Activated naive CD4-positive, alpha-beta T cell treated with anti-CD3 and anti-CD28 coated beads, Interleukin-2, amount 50 U/mL, for 72 hours (primary cell): ENCODE measurements at regions not wholly inside any gene's neighbourhood (a gene's known extent, or its start where the extent isn't known, plus 50 kb on each side); places are given as distances from the start of the nearest gene placed in this dataset.

Source experiments
- ATAC-seq, 2 donors: fragments of 150-1000 bp; cut with Tn5 transposase; 2 replicates each; pipeline ENCODE4 v1.10.0; 2021; ENCODE audit warnings: mild to moderate bottlenecking in 2 of 2, moderate library complexity in 2 of 2
- DNase-seq, 2 donors: peaks; one replicate each; pipeline ENCODE4 v3.0.0; 2021 to 2022; ENCODE audit warnings: low spot score in 2 of 2
- H3K27ac Mint-ChIP-seq, 2 donors: one replicate each; pipeline ENCODE4 v1.8.0; 2022; ENCODE audit warnings: mild to moderate bottlenecking in 2 of 2, mixed read lengths in 2 of 2
- H3K36me3 Mint-ChIP-seq, 2 donors: one replicate each; pipeline ENCODE4 v1.8.0; 2022; ENCODE audit warnings: mixed read lengths in 2 of 2
- H3K9me3 Mint-ChIP-seq, 2 donors: one replicate each; pipeline ENCODE4 v1.8.0; 2022; ENCODE audit warnings: mixed read lengths in 2 of 2

DNA sequence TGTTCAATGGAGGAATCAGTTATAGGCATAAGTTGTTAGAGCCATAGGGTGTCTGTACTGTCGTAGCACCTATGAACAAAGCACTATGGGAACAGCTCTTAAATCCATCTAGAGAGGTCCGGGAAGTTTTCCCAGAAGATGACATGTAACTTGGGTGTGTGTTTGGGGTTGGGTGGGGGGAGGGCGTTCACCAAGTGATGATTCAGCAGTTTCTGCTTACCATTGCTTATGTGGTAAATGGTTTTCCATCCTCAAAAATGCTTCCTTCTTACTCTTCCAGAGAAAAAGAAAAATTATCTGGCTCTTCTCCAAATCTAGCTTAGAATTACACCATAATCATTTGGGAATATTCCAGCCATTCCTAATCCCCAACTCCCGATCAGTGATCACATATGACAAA lies 361.1 kb upstream of the ZNF521 start:
- Mint-ChIP-seq H3K9me3 (peaks cover 9% of the 10 kb centered on the region in 2 donors), H3K36me3 (peaks cover 0 to 6% of the 10 kb centered on the region in 2 donors), H3K27ac (no peak overlapping the region)
- no peak for DNase-seq
- no peak for ATAC-seq

DNA sequence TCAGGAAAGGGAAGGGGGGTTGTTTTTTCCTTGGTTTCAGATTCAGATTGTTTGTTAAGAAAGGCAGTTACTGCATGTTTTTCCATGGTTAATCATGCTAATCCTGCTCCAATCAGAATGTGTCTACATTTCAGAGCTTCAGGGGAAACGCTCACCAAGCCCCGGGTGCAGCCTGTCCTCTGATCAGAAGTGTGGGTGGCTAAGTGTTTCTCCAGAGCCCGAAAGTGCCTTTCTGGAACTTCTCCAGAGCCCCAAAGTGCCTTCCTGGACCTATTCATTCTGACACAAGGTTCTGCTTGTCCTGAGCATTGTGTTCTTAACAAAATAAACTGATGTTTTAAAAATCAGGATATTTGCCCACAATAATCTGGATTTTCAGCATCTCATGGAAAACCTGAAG lies 359.0 kb upstream of the ZNF521 start:
- H3K9me3 Mint-ChIP-seq = peaks cover 9% of the 10 kb centered on the region in 2 donors
- peaks cover 0 to 5% of the 10 kb centered on the region in 2 donors for H3K36me3 Mint-ChIP-seq
- no peak for DNase-seq
- no peak for ATAC-seq
- H3K27ac Mint-ChIP-seq = no peak overlapping the region

DNA sequence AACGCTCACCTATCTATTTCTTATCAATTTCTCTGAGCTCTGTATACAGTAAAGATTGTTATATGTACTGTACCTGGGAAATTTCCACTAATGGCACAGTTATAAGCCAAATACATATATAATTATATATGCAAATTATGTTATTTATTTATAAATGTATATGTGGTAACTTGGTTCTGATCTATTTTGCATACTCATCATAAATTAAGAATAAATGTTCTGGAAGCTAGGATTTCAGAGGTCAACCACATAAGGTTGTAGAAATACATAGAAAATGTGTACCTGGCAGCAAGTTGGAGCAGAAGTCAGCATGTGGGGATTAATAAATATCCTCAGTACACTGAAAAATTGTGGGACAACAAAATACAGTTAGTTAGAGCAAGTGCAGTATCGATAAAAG lies 353.7 kb upstream of the ZNF521 start:
- peaks cover 0 to 4% of the 10 kb centered on the region in 2 donors for H3K9me3 Mint-ChIP-seq
- no peaks in the 10 kb centered on the region for H3K36me3 Mint-ChIP-seq
- DNase-seq (no peak), ATAC-seq (no peak)
- no peak overlapping the region for H3K27ac Mint-ChIP-seq

DNA sequence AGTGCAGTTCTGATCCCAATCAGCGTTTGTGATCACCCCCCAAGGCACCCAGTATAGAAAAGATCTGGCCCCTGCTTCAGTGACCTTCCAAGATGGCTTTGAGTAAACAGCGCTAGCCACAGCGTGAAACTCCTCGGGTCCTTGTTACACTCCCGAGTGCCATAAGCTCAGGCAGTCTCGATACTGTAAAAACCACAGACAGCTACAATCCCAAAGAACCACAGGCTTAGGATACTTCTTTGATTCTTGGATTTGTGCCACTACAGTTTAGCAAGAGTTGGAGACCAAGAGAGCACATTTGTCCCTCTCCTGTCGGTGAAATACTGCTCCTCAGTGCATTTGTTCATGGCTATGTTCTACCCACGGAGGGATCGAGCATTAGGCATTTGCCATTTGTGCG lies 352.5 kb upstream of the ZNF521 start:
- H3K27ac Mint-ChIP-seq = no peak overlapping the region
- ATAC-seq = no peak
- peaks cover 0 to 4% of the 10 kb centered on the region in 2 donors for H3K9me3 Mint-ChIP-seq
- no peak for DNase-seq
- H3K36me3 Mint-ChIP-seq = no peaks in the 10 kb centered on the region

DNA sequence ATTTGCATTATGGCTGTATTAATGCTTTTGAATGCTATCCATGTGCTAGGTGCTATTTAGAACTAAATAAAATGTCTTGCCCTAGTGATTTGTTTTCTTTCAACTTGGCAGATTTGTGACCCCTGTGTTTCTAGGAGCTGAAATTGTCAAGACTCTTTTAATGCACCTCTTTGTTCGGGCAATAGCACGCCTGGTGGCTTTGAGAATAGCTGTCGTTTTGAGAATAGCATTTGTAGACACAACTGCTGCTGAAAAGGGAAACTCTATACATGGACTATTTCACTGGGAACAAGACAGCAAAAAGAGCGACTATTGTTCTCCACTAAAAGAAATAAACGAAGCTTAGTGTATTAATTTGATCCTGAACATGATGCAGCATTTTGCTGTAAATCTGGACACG lies 352.1 kb upstream of the ZNF521 start:
- H3K9me3 Mint-ChIP-seq = peaks cover 0 to 4% of the 10 kb centered on the region in 2 donors

DNA sequence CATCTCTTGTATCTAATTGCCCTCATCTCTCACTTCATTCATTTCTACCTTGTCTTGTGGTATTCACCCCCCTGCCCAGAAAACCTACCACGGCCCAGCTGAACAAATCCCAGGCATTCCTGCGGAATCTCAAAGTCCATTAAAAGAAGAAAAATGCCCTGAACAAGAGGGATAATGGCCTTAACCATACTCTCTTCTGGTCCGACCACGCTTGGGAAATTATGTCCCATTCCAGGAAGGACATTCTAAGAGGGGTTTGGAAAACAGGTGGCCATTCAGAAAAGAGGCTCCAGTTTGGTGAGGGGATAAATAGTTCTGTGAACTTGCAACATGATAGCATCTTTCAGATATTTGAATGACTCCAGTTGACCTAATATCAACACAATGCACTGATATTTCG lies 349.9 kb upstream of the ZNF521 start:
- no peak overlapping the region for H3K27ac Mint-ChIP-seq
- no peak for DNase-seq
- peaks cover 4% of the 10 kb centered on the region in 2 donors for H3K9me3 Mint-ChIP-seq
- no peaks in the 10 kb centered on the region for H3K36me3 Mint-ChIP-seq
- ATAC-seq = no peak

More for the DNA sequence above, 352.1 kb upstream of the ZNF521 start:
- Mint-ChIP-seq H3K27ac (no peak overlapping the region), H3K36me3 (no peaks in the 10 kb centered on the region)
- ATAC-seq (no peak), DNase-seq (no peak)

DNA sequence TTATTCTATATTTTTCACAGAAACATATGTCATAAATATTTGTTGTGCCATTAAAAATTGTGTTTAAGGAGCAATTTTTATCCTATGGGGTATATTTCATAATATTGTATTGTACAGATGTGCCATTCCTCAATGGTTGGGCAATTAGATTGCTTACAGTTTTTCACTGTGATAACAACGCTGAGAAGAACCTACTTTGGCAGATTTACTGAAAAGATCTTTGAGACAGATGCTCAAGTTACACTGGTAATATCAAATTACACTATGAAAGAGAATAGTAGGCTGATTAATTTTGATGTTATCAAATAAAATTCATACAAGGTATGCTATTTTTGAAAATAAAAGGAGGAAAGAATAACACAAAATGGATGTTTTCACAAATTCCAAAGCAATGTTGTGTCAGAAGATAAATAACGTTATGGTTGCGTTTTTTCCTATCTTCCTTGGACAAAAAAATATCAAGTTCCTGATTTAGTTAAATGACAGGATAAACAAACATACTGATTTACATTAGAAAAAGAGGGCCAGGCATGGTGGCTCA lies 335.1 kb upstream of the ZNF521 start:
- Mint-ChIP-seq H3K27ac (no peak overlapping the region), H3K9me3 (peaks cover 6 to 7% of the 10 kb centered on the region in 2 donors), H3K36me3 (no peaks in the 10 kb centered on the region)
- no peak for DNase-seq
- ATAC-seq = no peak

DNA sequence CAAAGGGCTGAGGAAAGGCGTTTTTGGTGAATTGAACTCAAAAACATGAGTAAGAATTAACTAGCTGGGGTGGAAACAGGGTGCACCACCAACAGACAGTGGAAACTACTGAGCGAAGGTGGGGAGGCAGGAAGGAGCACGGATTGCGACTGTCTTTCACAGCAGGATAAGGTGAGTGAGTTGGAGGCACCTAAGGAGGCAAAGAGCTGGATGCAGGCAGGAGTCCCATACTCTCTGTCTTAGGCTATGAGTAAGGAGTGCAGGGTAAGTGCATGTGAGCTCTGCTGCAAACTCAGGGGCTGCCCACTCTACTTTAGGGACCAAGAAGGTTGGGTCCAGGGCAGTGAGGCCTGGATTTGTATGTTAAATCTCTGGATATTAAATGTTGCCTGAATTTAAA lies 333.1 kb upstream of the ZNF521 start:
- DNase-seq = no peak
- H3K27ac Mint-ChIP-seq = no peak overlapping the region
- peaks cover 6% of the 10 kb centered on the region in 2 donors for H3K9me3 Mint-ChIP-seq
- no peaks in the 10 kb centered on the region for H3K36me3 Mint-ChIP-seq
- ATAC-seq = no peak

DNA sequence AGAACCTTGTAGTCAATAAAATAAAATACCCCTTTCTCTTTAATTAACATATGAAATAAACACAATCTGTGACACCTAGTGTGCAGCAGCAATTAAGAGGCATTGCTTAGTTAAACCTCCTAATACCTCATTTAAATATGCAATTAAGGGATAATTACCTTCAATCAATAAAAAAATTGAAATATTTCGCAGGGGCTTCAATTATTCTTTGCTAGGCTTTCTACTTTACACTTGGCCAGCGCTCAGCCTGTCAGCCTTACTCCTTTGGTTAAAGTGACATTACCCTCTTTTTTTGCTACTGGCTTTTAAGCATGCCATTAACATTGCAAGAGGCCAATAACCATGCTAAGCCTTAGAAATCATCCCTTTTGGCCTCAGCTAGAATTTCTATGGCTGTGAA lies 327.5 kb upstream of the ZNF521 start:
- DNase-seq (no peak), ATAC-seq (no peak)
- Mint-ChIP-seq H3K27ac (no peak overlapping the region), H3K36me3 (no peaks in the 10 kb centered on the region), H3K9me3 (no peaks in the 10 kb centered on the region)

DNA sequence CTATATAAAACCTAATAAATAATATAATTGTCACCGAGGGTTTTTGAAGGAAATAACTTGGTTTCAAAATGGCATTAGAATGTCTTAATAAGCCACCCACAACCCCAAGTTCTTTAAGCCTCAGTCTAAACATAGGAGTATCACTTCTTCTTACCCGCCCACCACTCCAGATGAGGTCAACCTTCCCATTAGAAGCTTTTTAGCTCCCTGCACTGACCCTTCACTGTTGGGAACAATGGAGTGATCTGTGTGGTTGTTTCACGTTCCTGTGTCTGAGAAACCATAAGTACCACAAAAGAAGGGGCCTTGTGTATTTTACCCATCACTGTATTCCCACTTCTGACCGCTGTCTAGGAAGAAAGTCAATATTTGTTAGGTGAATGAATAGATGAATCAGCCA lies 326.3 kb upstream of the ZNF521 start:
- Mint-ChIP-seq H3K27ac (no peak overlapping the region), H3K9me3 (peaks cover 0 to 5% of the 10 kb centered on the region in 2 donors), H3K36me3 (no peaks in the 10 kb centered on the region)
- DNase-seq = no peak
- no peak for ATAC-seq

DNA sequence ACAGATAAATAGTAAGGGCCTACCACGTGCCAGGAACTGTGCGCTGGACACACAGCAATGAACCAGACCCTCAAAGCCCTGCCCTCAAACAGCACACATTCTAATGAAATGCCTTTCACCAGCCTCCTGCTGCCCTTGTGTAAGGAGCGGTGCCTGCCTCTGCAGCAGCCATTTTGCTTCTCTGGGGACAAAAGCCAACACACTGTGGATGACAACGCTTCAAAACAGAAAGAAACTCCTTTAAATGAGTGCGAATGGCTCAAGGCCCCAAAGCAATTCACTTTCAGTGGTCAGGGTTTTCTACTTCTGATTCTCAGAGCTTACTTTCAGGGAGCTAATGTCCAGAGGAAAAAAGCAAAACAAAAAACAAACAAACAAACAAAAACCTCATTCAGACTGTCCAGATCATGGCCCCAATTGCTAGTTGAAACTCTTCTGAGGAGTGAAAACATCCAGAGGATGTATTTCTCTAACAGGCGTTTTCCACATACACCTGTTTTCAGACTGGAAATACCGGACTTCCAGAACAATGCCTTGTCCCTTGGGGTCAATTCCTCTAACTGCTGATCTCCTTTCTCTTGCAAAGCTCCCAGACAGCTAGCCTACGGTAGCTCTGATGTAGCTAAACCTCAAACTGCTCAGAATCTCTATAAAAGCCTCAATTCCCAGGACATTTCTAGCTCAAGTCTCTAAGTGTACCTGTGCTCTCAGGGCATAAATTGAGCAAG lies 323.3 kb upstream of the ZNF521 start:
- H3K9me3 Mint-ChIP-seq = peaks cover 5 to 10% of the 10 kb centered on the region in 2 donors
- DNase-seq = no peak
- no peaks in the 10 kb centered on the region for H3K36me3 Mint-ChIP-seq
- no peak for ATAC-seq
- no peak overlapping the region for H3K27ac Mint-ChIP-seq

DNA sequence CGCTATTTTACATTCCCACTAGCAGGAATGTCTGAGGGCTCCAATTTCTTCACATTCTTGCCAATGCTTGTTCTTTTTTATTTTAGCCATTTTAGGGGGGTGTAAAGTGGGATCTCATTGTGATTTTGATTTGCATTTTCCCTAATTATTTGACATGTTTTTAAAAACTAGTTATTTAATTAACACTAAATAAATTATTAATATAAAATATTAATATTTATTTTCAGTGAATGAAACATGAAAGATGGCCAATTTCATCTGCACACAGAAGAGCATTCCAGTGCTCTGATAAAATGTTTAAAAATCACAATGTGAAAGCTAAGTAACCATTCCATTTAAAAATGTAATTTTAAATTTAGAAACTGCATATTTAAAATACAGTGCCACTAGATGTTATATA lies 322.2 kb upstream of the ZNF521 start:
- no peak for DNase-seq
- no peak overlapping the region for H3K27ac Mint-ChIP-seq
- H3K9me3 Mint-ChIP-seq = peaks cover 9 to 10% of the 10 kb centered on the region in 2 donors
- H3K36me3 Mint-ChIP-seq = no peaks in the 10 kb centered on the region
- no peak for ATAC-seq

DNA sequence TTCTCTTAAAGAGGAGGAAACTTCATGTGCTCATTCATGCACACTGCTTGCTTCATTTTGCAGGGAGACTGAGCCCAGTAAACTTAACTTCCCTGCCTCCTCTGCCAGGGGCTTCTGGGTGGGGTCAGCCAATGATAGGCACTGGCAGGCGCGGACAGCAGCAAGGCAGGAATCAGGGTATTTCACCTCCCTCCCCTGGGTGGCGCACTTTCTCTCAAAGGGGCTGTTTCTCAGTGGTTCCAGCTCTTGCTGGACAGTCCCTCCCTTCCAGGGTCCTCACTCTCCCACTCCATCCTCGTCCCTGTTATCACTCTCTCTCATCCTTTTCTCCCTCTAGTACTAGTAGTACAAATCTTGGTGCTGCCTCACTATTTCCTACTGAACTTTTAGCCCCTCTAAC lies 320.5 kb upstream of the ZNF521 start:
- DNase-seq (no peak), ATAC-seq (no peak)
- Mint-ChIP-seq H3K36me3 (no peaks in the 10 kb centered on the region), H3K9me3 (peaks cover 9 to 20% of the 10 kb centered on the region in 2 donors), H3K27ac (no peak overlapping the region)

DNA sequence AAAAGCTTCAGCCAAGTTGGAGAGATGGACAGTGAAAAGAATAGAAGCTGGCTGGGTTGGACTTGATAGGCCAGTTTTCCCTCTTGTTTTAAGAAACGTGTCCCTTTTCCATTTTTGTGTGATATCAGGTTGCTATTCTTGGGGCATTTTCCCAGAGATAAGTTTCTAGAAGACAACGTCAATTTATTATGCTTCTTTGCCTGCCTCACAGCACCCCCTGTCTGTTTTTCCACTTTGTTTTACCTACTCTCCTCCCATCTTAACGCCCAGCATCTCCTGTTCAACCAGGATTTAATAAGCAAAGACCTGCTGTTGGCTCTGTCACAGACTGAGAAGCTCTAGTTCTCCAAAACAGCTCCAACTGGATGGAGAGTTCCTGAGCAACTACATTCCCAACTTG lies 317.8 kb upstream of the ZNF521 start:
- DNase-seq = no peak
- H3K9me3 Mint-ChIP-seq = peaks cover 9 to 24% of the 10 kb centered on the region in 2 donors
- no peak overlapping the region for H3K27ac Mint-ChIP-seq
- no peak for ATAC-seq
- H3K36me3 Mint-ChIP-seq = peaks cover 0 to 5% of the 10 kb centered on the region in 2 donors

DNA sequence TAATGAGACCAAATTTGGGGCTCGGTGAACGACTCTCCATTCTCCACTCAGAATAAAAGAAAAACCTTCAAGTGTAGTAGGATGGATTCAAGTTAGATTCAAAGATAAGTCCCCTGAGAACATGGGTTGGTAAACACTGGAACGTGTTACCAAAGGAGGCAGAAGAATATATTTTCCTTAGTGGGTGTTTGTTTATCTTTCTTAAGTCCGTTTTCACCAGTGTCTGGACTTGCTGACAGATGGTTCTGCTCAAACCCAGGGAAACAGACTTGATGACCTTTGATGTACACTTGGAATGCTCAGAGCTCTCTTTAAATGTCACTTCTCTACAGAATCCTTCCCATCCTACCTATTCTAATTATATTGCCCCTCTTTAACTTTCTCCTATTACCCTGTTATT lies 310.3 kb upstream of the ZNF521 start:
- Mint-ChIP-seq H3K9me3 (peaks cover 0 to 4% of the 10 kb centered on the region in 2 donors), H3K36me3 (peaks cover 0 to 5% of the 10 kb centered on the region in 2 donors), H3K27ac (no peak overlapping the region)
- DNase-seq (no peak), ATAC-seq (no peak)

DNA sequence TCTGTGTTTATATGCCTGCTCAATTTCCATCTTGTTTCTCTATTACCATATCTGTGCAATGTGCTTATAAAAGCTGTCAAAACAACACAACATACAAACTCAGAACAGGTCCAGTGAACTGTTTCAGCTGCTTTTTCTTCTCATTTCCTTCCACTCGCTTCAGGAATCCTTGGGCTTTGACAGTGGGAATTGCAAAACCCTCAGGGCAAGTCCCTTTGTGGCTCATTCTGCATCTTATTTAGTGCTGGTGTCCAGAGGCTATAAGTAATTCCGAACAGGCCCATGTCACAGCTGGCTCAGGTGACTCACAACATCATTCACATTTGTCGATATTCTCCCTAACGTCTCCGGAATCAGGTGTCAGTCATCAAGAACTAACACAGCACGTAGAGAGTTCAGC lies 309.9 kb upstream of the ZNF521 start:
- H3K36me3 Mint-ChIP-seq = peaks cover 0 to 5% of the 10 kb centered on the region in 2 donors
- peaks cover 0 to 4% of the 10 kb centered on the region in 2 donors for H3K9me3 Mint-ChIP-seq

DNA sequence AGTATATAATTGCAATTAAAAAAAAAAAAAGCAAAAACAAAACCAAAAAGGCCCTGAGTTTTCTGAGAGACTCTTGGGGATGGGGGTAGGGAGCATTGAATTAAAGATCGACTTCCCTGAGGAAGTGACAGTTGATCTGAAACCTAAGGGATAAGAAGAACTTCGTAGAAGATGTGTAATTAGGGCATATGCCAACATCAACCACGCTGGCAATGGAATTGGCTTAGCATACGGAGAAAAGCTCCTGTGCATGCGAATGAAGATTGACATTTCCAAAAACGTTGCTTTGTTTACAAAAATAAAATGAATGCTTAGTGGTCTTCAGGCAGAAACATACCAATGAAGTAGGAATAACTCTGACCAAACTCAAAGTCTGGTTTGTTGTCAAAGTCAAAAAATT lies 307.6 kb upstream of the ZNF521 start:
- no peak overlapping the region for H3K27ac Mint-ChIP-seq
- ATAC-seq (no peak), DNase-seq (no peak)
- no peaks in the 10 kb centered on the region for H3K36me3 Mint-ChIP-seq
- H3K9me3 Mint-ChIP-seq = peaks cover 0 to 7% of the 10 kb centered on the region in 2 donors

More for the DNA sequence above, 309.9 kb upstream of the ZNF521 start:
- DNase-seq (no peak), ATAC-seq (no peak)
- no peak overlapping the region for H3K27ac Mint-ChIP-seq

DNA sequence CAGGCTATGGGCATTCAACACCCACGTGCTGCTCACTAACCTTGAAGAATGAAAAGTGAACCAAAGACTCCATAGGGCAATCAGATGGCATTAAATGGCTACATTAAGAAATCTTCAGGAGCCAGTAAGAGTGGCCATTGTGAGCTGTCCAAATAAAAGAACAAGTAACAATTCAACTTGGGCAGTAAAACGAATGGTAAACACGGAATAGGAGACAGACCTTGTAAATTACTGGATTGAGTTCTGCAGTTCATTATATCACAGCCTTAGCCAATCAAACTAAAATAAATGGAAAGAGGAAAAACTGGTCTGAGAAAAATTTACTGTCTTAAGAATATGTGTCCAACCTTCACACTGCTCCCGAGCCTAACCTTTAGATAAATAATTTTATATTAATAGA lies 306.5 kb upstream of the ZNF521 start:
- H3K36me3 Mint-ChIP-seq = no peaks in the 10 kb centered on the region
- ATAC-seq (no peak), DNase-seq (no peak)
- H3K27ac Mint-ChIP-seq = no peak overlapping the region
- H3K9me3 Mint-ChIP-seq = peaks cover 4 to 10% of the 10 kb centered on the region in 2 donors
